ENCODE measurements at regions not wholly inside any gene's neighbourhood (a gene's known extent, or its start where the extent isn't known, plus 50 kb on each side); places are given as distances from the start of the nearest gene placed in this dataset.

DNA sequence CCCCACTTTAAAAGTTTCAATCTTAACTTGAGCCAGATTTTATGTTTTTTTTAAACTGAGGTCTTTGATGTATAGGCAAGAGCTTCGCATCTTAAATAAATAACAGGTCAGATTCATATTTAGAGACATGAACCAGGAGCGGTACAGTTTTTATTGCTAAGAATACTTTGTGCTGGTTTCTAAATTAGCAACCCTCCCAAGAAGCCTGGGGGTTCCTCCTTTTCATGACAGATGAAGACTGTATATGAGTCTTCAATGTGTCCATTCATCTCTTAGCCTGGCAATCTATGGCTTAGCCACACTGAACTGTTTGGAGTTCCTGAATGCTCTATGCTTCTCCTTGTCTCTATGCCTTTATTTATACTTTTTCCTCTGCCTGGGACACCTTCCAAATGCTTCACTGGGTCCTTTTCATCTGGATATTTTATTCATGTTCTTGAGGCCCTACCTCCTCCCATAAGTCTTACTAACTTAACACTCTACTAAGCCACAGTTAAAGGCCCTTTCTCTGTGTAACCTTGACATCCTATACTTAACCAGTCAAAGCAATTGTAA lies 338.6 kb downstream of the INSC start:
- TF ChIP-seq, protein P1, sequence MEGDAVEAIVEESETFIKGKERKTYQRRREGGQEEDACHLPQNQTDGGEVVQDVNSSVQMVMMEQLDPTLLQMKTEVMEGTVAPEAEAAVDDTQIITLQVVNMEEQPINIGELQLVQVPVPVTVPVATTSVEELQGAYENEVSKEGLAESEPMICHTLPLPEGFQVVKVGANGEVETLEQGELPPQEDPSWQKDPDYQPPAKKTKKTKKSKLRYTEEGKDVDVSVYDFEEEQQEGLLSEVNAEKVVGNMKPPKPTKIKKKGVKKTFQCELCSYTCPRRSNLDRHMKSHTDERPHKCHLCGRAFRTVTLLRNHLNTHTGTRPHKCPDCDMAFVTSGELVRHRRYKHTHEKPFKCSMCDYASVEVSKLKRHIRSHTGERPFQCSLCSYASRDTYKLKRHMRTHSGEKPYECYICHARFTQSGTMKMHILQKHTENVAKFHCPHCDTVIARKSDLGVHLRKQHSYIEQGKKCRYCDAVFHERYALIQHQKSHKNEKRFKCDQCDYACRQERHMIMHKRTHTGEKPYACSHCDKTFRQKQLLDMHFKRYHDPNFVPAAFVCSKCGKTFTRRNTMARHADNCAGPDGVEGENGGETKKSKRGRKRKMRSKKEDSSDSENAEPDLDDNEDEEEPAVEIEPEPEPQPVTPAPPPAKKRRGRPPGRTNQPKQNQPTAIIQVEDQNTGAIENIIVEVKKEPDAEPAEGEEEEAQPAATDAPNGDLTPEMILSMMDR (conservative IDR thresholded peaks at IDR 0.05; ENCODE audit: low read depth, low read length) = no peak
- no peak for TF ChIP-seq EZH2 (IDR thresholded peaks at IDR 0.05; ENCODE audit: borderline replicate concordance, low read depth, low read length, poor library complexity, severe bottlenecking)
